ENCODE measurements at regions not wholly inside any gene's neighbourhood (a gene's known extent, or its start where the extent isn't known, plus 50 kb on each side); places are given as distances from the start of the nearest gene placed in this dataset.

DNA sequence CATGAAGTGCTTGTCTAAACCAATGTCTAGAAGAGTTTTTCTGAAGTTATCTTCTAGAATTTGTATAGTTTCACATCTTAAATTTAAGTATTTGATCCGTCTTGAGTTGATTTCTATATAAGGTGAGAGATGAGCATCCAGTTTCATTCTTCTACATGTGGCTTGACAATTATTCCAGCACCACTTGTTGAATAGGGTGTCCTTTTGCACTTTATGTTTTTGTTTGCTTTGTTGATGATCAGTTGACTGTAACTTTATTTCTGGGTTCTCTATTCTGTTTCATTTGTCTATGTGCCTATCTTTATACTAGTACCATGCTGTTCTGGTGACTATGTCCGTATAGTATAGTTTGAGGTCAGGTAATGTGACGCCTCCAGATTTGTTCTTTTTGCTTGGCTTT, 426.6 kb upstream of the CHRM2 start:
- TF ChIP-seq, protein P1, sequence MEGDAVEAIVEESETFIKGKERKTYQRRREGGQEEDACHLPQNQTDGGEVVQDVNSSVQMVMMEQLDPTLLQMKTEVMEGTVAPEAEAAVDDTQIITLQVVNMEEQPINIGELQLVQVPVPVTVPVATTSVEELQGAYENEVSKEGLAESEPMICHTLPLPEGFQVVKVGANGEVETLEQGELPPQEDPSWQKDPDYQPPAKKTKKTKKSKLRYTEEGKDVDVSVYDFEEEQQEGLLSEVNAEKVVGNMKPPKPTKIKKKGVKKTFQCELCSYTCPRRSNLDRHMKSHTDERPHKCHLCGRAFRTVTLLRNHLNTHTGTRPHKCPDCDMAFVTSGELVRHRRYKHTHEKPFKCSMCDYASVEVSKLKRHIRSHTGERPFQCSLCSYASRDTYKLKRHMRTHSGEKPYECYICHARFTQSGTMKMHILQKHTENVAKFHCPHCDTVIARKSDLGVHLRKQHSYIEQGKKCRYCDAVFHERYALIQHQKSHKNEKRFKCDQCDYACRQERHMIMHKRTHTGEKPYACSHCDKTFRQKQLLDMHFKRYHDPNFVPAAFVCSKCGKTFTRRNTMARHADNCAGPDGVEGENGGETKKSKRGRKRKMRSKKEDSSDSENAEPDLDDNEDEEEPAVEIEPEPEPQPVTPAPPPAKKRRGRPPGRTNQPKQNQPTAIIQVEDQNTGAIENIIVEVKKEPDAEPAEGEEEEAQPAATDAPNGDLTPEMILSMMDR (IDR thresholded peaks at IDR 0.05) = no peak
- no peak for TF ChIP-seq POLR2A (IDR thresholded peaks at IDR 0.05)

All from esophagus squamous epithelium (tissue), 4 donors.